ENCODE measurements at regions not wholly inside any gene's neighbourhood (a gene's known extent, or its start where the extent isn't known, plus 50 kb on each side); places are given as distances from the start of the nearest gene placed in this dataset.

- TF ChIP-seq REST (IDR thresholded peaks at IDR 0.05; ENCODE audit: insufficient replicate concordance, low read depth) (no peak), CTCF (IDR thresholded peaks at IDR 0.05; ENCODE audit: insufficient read depth, low read length) (no peak), POLR2AphosphoS5 (IDR thresholded peaks at IDR 0.05; ENCODE audit: low read depth) (no peak)
Observed at GRCh38 chr12:60345442-60345841, 749.6 kb downstream of the SLC16A7 start.
